HG02571 (cell line): ENCODE measurements at regions not wholly inside any gene's neighbourhood (a gene's known extent, or its start where the extent isn't known, plus 50 kb on each side); places are given as distances from the start of the nearest gene placed in this dataset.

Experiments
- ATAC-seq: cut with Tn5 transposase; IDR thresholded peaks from one replicate; pipeline ENCODE4 v1.9.1; 2021; ENCODE audit warnings: mild to moderate bottlenecking, moderate library complexity; ENCODE audit not compliant: unreplicated experiment

DNA sequence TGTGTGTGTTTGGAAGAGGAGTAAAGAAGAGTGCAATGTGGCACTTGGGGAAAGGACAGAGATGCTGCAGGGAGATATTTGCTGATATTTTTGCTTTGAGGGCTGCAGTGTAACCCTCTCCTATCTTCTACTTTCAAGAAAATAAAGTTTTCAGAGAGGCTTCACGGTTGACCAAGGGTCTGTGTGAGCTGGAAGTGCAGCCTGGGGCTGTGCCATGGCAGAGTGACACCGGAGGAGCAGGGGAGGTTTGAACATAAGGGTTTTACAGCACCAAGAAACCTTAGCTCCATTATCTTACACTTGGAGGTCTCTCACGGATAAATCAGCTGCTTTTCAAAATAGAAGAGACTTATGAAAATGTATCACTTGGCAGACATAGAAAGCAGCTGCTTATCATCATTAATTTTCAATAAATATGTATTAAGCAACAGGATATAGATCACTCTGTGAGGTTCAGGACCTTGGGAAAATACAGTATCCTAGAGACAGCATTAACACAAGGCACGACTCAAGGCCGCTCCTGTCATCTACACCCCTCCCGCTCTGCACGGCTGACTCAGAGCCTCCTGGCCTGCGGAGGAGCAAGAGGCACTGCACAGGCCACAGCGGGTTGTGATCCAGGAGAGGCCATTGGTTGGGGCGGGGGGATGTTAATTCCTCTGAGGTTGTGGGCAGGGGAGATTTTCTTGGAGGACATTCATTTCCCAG is 127.8 kb downstream of the COPS8 start:
- no peak for ATAC-seq

DNA sequence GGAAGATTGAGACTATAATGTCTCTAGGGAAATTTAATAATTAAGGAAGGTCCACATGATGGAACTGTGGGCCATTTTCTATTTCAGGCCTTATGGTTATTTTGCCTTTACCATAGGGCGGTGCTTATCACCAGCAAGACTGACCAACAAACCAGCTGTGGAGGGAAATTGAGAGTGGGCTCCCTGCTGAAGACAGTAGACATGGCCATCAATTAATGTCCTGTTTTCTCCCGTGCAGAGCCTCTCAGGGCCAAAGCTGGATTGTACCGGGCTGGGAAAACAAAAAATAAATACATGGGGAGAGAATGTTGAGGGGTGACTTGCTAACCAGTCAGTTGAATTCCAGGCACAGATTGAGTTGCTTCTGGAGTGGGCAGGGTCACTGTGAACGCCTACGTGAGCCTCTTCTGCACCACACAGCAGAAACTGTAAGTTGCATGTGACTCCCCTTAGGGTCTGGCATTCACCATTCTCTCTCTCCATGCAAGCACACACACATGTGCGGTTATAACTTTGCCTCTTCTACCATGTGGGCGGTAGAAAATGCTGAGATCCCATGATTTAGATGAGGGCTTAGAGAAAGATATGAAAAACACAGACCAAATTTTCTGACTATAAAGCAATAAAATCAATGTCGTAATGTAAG is 128.5 kb downstream of the COPS8 start:
- no peak for ATAC-seq

DNA sequence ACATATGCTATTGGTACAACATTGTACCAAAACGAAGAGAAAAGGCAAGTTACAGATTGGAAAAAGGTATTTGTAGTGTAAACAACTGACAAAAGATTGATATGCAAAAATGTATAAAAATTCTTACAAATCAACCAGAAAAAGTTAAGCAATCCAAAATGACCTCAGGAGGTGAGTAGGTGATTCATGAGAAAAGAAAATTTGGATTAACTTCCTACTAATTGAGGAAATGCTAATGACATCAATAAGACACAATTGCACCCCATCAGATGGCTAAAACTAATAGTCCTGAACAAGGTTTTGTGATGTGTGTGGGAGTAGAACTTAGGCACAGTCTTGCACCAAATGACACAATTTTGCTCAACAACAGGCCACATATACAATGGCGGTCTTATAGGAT is 129.3 kb downstream of the COPS8 start:
- no peak for ATAC-seq

DNA sequence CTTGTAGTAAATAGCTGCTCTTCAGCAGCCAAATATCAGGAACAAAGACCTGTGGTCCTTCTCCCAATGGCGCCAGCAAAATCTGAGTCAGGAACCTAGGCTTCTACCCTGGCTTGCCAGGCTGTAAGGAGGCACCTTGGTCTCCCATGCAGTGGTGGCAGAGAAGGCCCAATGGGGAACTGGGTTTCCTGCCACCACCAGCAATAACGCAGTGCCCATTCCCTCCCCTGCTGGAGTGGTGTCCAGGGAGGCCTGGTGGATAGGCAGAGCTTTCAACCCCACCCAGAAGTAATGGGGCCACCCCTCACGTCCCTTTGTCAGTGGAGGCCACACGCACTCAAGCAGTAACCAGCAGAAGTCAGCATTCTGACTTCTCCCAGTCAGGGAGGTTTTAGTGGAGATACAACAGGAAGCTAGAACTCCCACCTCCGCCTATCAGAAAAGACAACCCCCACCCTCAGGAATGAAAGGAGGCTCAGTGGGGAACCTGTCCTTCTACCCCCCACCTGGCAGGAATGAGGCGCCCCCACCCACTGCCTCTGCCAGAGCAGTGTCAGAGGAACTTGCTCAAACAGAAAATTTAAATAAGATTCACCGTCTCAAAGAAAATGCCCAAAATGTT is 132.4 kb downstream of the COPS8 start:
- ATAC-seq: no peak

DNA sequence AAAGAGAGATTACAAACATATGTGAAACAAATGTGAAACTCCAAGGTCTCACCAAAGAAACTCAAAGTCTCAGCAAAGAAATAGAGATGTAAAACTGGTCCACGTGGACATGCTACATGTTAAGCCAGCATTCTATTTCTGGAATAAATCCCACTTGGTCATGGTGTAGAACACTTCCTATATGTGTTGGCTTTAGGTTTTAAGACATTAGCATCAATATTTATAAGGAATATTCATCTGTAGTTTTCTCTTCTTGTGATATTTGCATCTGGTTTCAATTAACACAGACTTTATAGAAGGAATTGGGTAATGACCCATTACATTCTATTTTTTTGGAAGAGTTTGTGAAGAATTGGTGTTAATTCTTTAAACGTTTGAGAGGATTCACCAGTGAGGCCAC is 133.1 kb downstream of the COPS8 start:
- no peak for ATAC-seq

DNA sequence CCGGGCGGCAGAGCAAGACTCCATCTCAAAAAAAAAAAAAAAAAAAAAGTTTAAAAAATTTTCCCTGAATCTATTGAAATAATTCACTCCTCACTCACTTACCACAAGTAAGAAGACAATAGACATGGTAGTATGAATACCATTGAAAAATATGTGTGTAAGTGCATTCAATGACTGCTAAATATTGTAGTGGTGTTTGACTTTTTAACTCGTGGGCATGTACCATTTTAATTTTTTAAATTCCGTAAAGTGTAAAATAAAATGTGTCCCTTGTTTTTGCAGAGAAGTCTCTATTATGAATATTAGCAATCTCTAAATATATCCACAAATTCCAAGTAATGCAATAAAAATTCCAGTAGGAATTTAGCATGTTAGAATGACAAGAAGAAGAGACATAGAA is 134.1 kb downstream of the COPS8 start:
- no peak for ATAC-seq

DNA sequence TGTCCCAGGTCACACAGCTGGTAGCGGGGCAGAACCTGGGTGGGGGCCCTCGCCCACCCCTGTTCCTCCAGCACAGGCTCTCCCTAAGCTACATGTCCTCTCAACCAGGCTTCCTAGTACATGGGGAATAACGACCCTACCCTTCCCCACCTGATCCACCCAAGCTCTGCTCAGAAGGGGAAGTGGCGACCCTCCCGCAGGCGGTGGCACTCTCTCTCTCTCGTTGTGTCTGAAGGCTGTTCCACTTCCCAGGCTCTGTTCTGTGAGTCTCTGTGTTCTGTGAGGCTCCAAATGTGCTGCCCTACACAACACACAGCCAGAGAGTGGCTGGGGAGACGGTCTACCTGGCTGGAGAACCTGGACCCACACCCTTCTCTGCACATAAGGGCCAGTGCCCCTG is 135.8 kb downstream of the COPS8 start:
- ATAC-seq: no peak

DNA sequence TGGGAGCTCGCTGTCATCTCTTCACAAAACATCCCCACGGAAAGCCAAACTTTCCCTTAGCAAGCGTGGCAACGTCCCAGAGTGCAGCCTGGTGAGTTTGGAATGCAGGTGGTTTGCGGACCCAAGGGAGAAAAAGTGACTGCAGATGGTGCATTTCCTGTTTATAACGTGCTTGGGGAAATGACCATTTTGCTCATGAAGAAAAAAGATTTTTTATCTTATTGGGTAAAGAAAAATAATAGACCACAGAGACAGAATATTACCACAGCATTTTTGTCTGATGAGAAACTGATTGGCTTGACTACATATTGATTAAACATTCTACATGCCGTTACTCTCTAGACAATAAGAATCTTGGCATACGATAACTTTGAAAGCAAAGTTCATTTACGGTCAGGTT is 136.5 kb downstream of the COPS8 start:
- ATAC-seq: no peak

DNA sequence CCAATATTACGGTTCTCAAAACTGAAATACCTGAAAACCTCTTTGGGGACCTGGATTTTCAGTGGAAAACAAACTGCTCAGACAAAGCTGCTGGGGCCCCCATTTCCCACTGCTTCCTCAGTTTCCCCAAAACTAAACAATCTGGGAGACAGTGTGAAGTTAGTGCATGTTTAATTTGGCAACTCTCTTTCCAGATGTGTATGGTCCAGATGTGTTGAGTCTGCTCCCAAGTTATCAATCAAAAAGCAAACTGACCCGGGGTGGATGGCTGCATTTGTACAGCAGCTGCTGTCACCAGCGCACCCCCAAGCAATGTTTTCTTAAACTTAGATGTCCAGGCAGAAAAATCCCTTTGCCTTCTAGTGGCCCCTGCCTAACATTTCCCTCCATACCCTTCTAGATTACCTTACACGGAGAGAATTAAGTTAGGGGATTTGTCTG is 136.9 kb downstream of the COPS8 start:
- no peak for ATAC-seq

DNA sequence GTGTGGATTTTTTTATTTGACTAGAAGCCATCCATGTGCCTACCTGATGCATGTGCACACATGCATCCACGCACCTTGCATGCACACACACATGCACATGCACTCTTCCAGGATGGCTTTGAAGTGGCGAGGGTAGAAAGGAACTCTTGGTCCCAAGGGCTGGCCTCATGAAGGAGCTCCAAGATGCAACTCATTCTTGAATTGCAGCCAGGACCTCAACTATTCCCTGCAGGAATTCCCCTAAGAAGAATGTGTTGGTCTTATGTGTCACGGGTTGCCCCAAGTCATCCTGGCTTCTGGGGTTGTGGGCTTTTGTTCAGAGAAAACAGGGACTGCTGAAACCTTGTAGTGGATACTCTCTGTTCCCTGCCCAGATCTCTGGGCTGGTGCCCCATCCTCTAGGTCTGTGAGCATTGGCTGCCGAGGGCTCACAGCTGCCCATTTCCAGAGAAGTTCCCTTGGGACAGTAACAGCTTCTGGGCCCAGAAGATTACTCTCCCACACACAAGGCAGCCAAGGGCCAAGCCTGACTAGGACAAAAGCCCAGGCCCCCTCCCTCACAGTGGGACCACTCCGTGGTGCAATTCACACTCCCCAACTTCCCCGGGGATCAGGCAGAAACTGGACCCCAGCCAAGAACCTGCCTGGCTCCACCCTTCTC is 137.6 kb downstream of the COPS8 start:
- ATAC-seq: no peak

DNA sequence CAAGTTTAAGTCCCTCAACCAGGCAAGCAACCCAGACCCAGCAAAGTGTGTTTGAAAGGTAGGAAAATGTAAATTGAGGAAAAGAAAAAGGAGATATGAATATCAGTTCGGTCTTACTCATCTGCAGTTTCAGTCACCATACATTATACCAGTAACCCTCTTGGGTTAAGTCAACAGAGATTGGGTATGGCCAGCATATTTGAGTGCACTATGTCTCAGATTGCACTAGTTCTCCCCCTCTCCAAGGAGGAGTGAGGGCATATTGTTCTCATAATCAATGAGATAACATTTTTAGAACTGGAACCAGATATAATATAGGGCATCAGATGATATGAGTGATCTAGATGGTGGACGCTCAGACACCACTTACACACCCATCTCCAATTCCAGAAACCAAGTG is 141.5 kb downstream of the COPS8 start:
- ATAC-seq: no peak

DNA sequence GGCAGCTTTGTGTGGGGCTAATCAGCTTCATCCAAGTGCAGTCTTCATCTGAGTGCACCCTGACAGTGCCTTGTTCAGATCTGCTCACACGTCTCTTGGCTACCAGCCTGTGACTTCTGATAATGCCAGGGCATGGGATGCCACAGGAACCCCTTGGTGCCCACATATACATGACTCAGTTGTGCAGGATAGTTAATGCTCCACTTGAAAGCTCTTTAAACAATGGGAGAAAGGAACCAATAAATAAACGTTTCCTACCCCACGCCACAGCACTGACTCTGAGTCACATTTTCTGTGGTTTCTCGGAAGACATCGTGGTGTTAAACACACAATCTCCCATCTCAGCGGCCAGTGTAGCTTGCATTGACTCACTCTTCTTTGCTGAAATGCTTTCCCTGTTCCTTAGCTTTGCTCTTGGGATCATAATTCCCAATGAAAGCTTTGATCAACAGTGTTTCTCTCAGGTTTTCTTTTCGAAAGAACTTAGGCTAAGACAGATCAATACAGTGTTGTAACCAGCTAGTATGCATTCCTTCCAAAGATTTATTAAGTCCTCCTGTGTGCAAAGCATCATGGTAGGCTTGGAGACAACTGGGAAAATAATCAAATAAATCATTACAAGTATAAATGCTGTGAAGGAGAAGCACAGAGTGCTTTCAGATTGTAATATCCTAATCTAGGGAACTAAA is 142.0 kb downstream of the COPS8 start:
- no peak for ATAC-seq

DNA sequence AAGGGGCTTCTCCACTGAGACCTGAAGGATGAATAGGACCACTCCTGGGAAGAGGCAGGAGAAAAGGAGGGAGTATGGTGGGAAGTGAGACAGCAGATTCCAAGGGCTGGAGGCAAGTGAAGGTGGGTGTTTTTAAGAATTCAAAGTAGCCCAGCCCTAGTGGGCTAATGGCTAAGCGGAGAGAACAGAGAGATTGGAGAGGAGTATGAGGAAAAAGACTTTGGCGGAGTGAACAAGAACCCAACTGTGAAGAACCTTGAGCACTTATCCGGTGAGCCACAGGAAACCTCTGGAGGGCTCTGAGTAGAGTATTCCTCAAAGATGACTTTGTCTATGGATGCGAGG is 142.6 kb downstream of the COPS8 start:
- ATAC-seq: no peak

DNA sequence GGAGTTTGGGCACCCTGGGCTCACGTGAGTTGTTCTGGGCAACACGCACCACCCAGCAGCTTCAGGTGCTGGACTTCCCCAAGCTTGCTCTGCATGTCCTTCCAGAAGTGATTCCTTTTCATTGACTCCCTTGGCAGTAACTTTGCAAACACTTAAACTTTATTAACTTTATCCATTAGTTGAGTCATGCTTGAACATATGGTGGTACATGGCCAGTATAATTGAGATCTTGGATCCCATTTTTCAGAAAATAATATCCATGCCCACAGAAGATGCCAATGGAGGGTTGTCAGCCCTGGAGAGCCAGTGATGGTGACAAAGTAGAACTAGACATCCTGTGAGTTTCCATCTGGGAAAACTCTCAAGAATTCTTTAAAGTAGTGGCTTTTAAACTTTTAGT is 144.2 kb downstream of the COPS8 start:
- ATAC-seq: no peak

DNA sequence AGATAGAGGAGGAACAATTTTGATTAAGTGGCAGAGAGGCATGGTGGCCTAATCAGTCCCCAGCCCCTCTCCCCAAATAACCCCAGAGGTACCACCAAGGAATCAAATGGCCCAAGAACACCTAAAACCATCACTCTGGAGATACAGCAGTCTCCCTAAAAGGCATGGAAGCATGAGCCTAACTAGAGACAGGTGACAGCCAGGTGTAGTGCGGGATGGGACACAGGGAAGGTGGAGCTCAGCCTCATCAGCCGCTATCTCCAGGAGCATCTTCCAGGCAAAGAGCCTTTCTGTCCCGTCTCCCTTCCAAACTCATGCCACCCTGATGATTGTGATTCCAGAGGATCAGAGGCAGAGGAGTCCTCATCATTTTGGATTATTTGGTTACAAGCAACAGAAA is 144.7 kb downstream of the COPS8 start:
- ATAC-seq: no peak

DNA sequence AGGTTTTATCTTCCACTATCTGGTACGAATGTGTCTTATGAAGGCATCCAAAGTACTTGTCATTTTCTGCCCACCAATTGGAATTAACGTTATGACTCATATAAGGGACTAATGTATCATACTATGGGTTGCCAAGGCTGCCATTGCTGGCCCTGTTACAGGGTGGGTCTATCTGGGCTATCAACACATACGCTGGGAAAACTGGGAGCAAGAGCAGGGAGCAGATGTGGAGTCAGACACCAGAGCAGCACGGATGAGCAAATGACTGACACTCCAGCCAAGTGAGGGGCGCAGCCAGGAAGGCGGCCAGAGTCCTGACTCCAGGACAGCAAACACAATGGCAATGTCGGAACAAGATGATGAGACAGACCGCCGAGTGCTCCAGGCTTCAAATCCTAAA is 145.9 kb downstream of the COPS8 start:
- ATAC-seq: no peak

DNA sequence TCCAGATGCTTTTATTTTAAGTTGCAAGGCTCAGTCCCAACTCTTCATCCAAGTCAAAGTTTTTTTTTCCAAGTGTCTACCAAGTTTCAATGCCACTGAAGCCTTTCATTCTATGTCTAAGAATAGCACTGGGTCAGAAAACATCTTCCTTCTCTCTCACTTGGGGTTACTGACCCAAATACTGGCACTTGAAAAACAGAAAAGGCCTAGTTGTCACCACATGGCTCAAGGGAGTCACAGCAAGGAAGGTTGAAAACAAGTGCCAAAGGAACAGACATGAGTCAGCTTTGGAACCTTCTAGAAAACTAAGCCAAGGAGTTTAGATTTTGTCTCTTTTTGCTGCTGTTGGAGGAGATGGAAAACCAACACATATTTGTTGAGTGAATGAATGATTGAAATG is 146.5 kb downstream of the COPS8 start:
- no peak for ATAC-seq

DNA sequence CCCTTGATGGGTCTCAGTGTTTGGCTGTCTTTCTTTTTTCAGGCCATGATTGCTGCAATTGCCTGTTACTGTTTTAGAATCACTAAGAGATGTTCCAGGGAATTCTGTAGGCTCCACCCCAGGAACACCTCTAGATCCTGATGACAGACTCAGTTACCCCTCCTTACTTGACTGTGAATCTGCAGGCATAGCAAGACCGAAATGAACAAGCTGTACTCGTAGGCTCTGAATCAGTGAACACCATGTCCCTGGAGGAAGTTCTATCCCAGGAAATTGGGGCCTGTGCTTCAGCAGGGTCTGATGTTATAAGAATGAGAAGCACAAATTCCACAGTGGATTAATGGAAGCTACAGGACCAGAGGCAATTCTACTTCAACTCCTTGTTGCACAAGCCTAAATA is 148.6 kb downstream of the COPS8 start:
- no peak for ATAC-seq

DNA sequence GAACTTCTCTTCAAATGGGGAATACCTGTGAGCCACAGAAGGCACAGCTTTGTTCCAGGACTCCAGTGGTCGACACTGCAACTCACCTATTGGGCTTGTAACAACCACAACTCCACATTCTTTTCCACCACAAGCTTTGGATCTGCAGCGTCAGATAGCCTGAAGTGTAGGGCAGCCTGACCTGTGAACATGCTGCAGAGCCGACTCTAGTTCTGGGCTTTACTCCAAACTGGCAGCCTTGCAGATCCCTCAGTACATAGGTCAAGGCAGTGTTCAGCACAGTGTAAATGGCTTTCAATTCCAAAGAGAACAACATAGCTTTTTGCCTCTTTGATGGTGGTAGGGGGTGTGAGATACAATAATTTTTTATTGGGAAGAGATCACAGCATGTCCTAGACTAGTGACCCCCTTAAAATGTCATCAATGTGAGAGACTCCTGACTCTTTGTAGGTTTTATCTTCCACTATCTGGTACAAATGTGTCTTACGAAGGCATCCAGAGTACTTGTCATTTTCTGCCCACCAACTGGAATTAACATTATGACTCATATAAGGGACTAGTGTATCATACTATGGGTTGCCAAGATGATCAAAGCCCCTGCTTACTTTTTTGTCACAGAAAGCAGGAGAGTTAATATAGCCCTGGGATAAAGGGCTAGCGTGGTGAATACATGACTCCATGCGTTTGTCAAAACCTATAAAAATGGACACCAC is 149.8 kb downstream of the COPS8 start:
- ATAC-seq: no peak

DNA sequence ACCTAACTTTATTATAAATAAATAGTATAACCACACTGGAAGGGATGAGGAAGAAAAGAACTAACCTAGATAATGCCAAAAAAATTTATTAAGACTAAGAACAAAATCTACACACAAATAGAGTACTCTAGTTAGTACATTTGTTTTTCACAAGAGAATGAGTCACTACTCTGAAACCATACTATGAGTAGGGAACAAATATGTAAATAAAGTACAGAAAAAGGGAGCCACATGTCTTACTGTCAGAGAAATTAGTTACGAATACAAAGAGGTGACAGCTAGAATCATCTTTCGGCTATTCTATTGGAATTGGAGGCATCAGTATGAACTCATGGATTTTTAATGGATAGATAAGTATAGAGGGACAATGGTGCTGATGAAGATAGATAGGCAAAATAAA is 150.5 kb downstream of the COPS8 start:
- ATAC-seq: no peak

DNA sequence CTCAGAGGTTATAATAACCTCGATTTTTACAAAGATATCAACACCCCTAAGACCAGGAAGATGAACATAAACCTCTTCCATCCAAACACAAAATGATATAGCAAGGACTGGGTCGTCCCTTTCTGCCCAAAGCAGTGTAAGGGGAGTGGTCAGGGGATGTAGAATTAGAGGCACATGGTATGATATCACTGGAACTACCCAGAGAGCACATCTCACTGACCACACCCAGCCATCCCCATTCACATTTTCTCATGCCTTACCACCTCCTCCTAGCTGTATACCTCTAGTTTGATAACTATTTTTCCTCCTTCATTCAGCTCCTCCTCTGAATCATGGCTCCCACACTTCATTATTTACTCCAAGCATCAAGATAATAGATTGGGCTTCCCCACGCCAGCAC is 152.6 kb downstream of the COPS8 start:
- ATAC-seq: no peak
